K562 (cell line): ENCODE measurements at regions not wholly inside any gene's neighbourhood (a gene's known extent, or its start where the extent isn't known, plus 50 kb on each side); places are given as distances from the start of the nearest gene placed in this dataset.

Experiments used
- ATAC-seq: fragments of 200-7000 bp; cut with Tn5 transposase; 3 replicates; pipeline ENCODE4 v1.9.1; 2020; ENCODE audit warnings: moderate library complexity
- BruUV-seq: library from RNA; stranded (reverse); fragments of 400-500 nt; replicated peaks from 2 replicates; lab custom pipeline; 2021; lab: Mats Ljungman, UMichigan
- CTCF ChIA-PET: fragments of 300-600 bp; formaldehyde crosslinking; extraction: SDS; loops from one replicate; lab custom pipeline; 2021; ENCODE audit warnings: low intra/inter-chr PET ratio; lab: Yijun Ruan, JAX
- POLR2A ChIA-PET: fragments of 300-600, 350-650 bp; sonication (Branson Sonifier 250); formaldehyde crosslinking; extraction: SDS; loops from one replicate; lab custom pipeline; 2021; ENCODE audit warnings: antibody characterized with exemption, inconsistent platforms; lab: Yijun Ruan, JAX
- DNase-seq, 4 experiments: peaks; one replicate each; pipeline versions ENCODE4 v3.0.0 to v3.0.0-alpha.2; 2011 to 2018; ENCODE audit warnings: low spot score in 3 of 4, mixed read lengths in 3 of 4; ENCODE audit errors: extremely low read depth in 1 of 4
- FAIRE-seq: peaks from 2 replicates; lab custom pipeline; 2011; peaks lifted over from hg19 to GRCh38; lab: Jason Lieb, UNC
- H2AFZ ChIP-seq: 2 replicates; pipeline ENCODE4 v1.6.0; 2011; ENCODE audit warnings: low read depth, low read length, control low read depth, inconsistent platforms
- H3K27ac ChIP-seq: fragments of 200-600 bp; 3 replicates; pipeline ENCODE4 v1.8.0; 2011; ENCODE audit warnings: low read depth, mild to moderate bottlenecking, control low read depth, inconsistent platforms, low read length, moderate library complexity, mixed read lengths; ENCODE audit errors: extremely low read depth
- H3K27me3 ChIP-seq, 2 experiments: fragments of 300-600 bp in 1 of 2; 2 replicates in 1 of 2; 3 replicates in 1 of 2; pipeline versions ENCODE4 v1.6.0 to v1.8.0; 2011; ENCODE audit warnings: inconsistent platforms in 2 of 2, low read length in 2 of 2, mild to moderate bottlenecking in 1 of 2, mixed read lengths in 1 of 2, moderate library complexity in 1 of 2; ENCODE audit not compliant: control insufficient read depth in 2 of 2, insufficient read depth in 2 of 2
- H3K36me3 ChIP-seq: fragments of 300-600 bp; 3 replicates; pipeline ENCODE4 v1.8.0; 2011; ENCODE audit warnings: mild to moderate bottlenecking, low read length, inconsistent platforms; ENCODE audit not compliant: control insufficient read depth, insufficient read depth
- H3K4me1 ChIP-seq, 2 experiments: fragments of 200-600 bp in 1 of 2; replicated peaks in 1 of 2; 2 replicates in 1 of 2; 3 replicates in 1 of 2; pipeline versions ENCODE4 v1.5.1 to v1.8.0; 2011; ENCODE audit warnings: inconsistent platforms in 2 of 2, low read length in 2 of 2, mild to moderate bottlenecking in 1 of 2, mixed read lengths in 1 of 2, moderate library complexity in 1 of 2; ENCODE audit not compliant: control insufficient read depth in 2 of 2, insufficient read depth in 2 of 2
- H3K4me2 ChIP-seq: 2 replicates; pipeline ENCODE4 v1.6.1; 2011; ENCODE audit warnings: low read length, control low read depth, inconsistent platforms, mixed read lengths; ENCODE audit not compliant: insufficient read depth
- H3K4me3 ChIP-seq: fragments of 200-600 bp; sonication (generic), shearing (Covaris generic); 2 replicates; pipeline ENCODE4 v1.5.1; 2016; ENCODE audit warnings: control low read depth, inconsistent platforms
- H3K79me2 ChIP-seq: fragments of 200-600 bp; 3 replicates; pipeline ENCODE4 v1.8.0; 2011; ENCODE audit warnings: low read length, inconsistent platforms; ENCODE audit not compliant: control insufficient read depth, insufficient read depth
- H3K9ac ChIP-seq, 2 experiments: 2 replicates each; pipeline versions ENCODE4 v1.6.0 to v1.6.1; 2011; ENCODE audit warnings: low read depth in 2 of 2, low read length in 2 of 2, control low read depth in 1 of 2, inconsistent platforms in 1 of 2, mild to moderate bottlenecking in 1 of 2, mixed read lengths in 1 of 2; ENCODE audit not compliant: insufficient read depth in 1 of 2
- H3K9me1 ChIP-seq: one replicate; pipeline ENCODE4 v1.6.0; 2011; ENCODE audit warnings: inconsistent platforms, mild to moderate bottlenecking, low read length, moderate library complexity; ENCODE audit not compliant: control insufficient read depth, insufficient read depth
- H3K9me3 ChIP-seq: replicated peaks from 2 replicates; pipeline ENCODE4 v1.5.1; 2011; ENCODE audit warnings: low read depth, low read length, inconsistent platforms; ENCODE audit not compliant: control insufficient read depth, insufficient read depth
- H4K20me1 ChIP-seq: replicated peaks from 2 replicates; pipeline ENCODE4 v1.6.1; 2011; ENCODE audit warnings: low read length, inconsistent platforms, mixed read lengths; ENCODE audit not compliant: control insufficient read depth, insufficient read depth
- ADNP ChIP-seq: fragments of 200-800 bp; sonication (Bioruptor generic); IDR thresholded peaks from 2 replicates; pipeline ENCODE4 v1.6.1; 2016; ENCODE audit warnings: missing genetic modification characterization, missing compliant biosample characterization
- CSDE1 ChIP-seq, 2 experiments: fragments of 450-650 bp; IDR thresholded peaks; 2 replicates each; pipeline ENCODE4 v1.6.1; 2016; ENCODE audit warnings: mild to moderate bottlenecking in 1 of 2
- DIDO1 ChIP-seq: fragments of 450-650 bp; IDR thresholded peaks from 2 replicates; pipeline ENCODE4 v1.6.1; 2016; ENCODE audit warnings: low read depth, missing biosample characterization, missing genetic modification characterization
- EP300 ChIP-seq: IDR thresholded peaks from 2 replicates; pipeline ENCODE4 v1.6.1; 2012; ENCODE audit warnings: low read length, improper control_type of control experiment
- HDGF ChIP-seq: fragments of 450-650 bp; IDR thresholded peaks from 2 replicates; pipeline ENCODE4 v1.6.1; 2016
- HNRNPUL1 ChIP-seq: fragments of 200-400 bp; formaldehyde crosslinking; IDR thresholded peaks from 2 replicates; pipeline ENCODE4 v1.6.1; 2017; ENCODE audit warnings: low read length
- ILK ChIP-seq: fragments of 450-650 bp; IDR thresholded peaks from 2 replicates; pipeline ENCODE4 v1.6.1; 2016; ENCODE audit warnings: missing genetic modification characterization, low read depth, mild to moderate bottlenecking, missing compliant biosample characterization, moderate library complexity, borderline replicate concordance
- KLF1 ChIP-seq: fragments of 450-650 bp; IDR thresholded peaks from 2 replicates; pipeline ENCODE4 v1.6.1; 2016; ENCODE audit warnings: missing genetic modification characterization, missing compliant biosample characterization
- MTA1 ChIP-seq: fragments of 450-650 bp; IDR thresholded peaks from 2 replicates; pipeline ENCODE4 v1.6.1; 2017; ENCODE audit warnings: borderline replicate concordance
- MTA3 ChIP-seq: fragments of 450-650 bp; formaldehyde crosslinking; IDR thresholded peaks from 2 replicates; pipeline ENCODE4 v1.6.1; 2017; ENCODE audit warnings: mild to moderate bottlenecking, borderline replicate concordance
- NEUROD1 ChIP-seq: fragments of 150-350 bp; IDR thresholded peaks from 2 replicates; pipeline ENCODE4 v1.6.1; 2014; ENCODE audit warnings: borderline replicate concordance, low read length, low read depth; ENCODE audit not compliant: partially characterized antibody
- POLR2G ChIP-seq: fragments of 200-400 bp; formaldehyde crosslinking; IDR thresholded peaks from 2 replicates; pipeline ENCODE4 v1.6.1; 2017; ENCODE audit warnings: low read depth, mild to moderate bottlenecking, antibody characterized with exemption, low read length, moderate library complexity
- RFX5 ChIP-seq: IDR thresholded peaks from 2 replicates; pipeline ENCODE4 v1.6.1; 2011; ENCODE audit warnings: low read depth, mild to moderate bottlenecking, improper control_type of control experiment, low read length
- SAFB ChIP-seq: fragments of 200-400 bp; formaldehyde crosslinking; IDR thresholded peaks from 2 replicates; pipeline ENCODE4 v1.6.1; 2017; ENCODE audit warnings: low read depth, low read length, borderline replicate concordance
- SMAD3 ChIP-seq: fragments of 450-650 bp; formaldehyde crosslinking; conservative IDR thresholded peaks from 2 replicates; pipeline ENCODE4 v1.4.0; 2020; ENCODE audit warnings: mild to moderate bottlenecking
- THAP12 ChIP-seq: fragments of 250-450 bp; sonication (Bioruptor Pico); IDR thresholded peaks from 2 replicates; pipeline ENCODE4 v1.9.0; 2021; ENCODE audit warnings: mild to moderate bottlenecking, inconsistent platforms
- ZNF282 ChIP-seq: sonication (generic); formaldehyde crosslinking; IDR thresholded peaks from 2 replicates; pipeline ENCODE4 v1.8.1; 2023; ENCODE audit warnings: missing genetic modification reagents
- ZNF507 ChIP-seq: conservative IDR thresholded peaks from 2 replicates; pipeline ENCODE4 v1.6.1; 2017; ENCODE audit warnings: missing genetic modification characterization, missing compliant biosample characterization
- ZNF785 ChIP-seq: fragments of 250-450 bp; sonication (Bioruptor Pico); IDR thresholded peaks from 2 replicates; pipeline ENCODE4 v1.4.0; 2020; ENCODE audit warnings: mild to moderate bottlenecking
- WGBS: fragments of 100-300 bp; shearing (Covaris generic); methylation state at CpG from one replicate; pipeline ENCODE4 v1.1.6; 2016; ENCODE audit warnings: low coverage, mixed read lengths; ENCODE audit not compliant: insufficient coverage; ENCODE audit errors: missing lambda C conversion rate; 5-methylcytosine and 5-hydroxymethylcytosine counted together
- in situ Hi-C: fragments of 300-500 bp; cut with MboI; formaldehyde crosslinking; loops from 4 replicates; pipeline ENCODE4 v1.15.0; 2018; ENCODE audit warnings: inconsistent platforms, mixed read lengths
- intact Hi-C: fragments of 100-400 bp; cut with micrococcal nuclease; formaldehyde crosslinking; loops from 2 replicates; pipeline ENCODE4 v1.14.2; 2022

GRCh38 chr5:5643481-5643880 lies 221.0 kb downstream of the ICE1 start:
- no peak for DNase-seq
- Histone ChIP-seq H3K9me1 (no peaks in the 10 kb centered on the region), H3K9ac (no peak overlapping the region), H2AFZ (no peak overlapping the region), H3K4me1 (no peaks in the 10 kb centered on the region), H3K4me2 (no peak overlapping the region), H3K27me3 (peaks cover 0 to 10% of the 10 kb centered on the region in 2 experiments; a peak in 2 of 5 replicates), H3K4me3 (no peak overlapping the region), H3K9me3 (no peaks in the 10 kb centered on the region), H3K27ac (no peak overlapping the region), H4K20me1 (no peaks in the 10 kb centered on the region; the same call in 1 of the 2 replicates), H3K36me3 (no peaks in the 10 kb centered on the region), H3K79me2 (no peaks in the 10 kb centered on the region)
- ATAC-seq: no peak
- TF ChIP-seq ZNF507: no peak
- TF ChIP-seq THAP12 (CRISPR knock-in tag): no peak
- no peak for TF ChIP-seq CSDE1 (IDR thresholded peaks at IDR 0.05)
- no peak for TF ChIP-seq DIDO1 (tag)
- TF ChIP-seq ADNP: no peak
- no peak for TF ChIP-seq POLR2G
- no peak for TF ChIP-seq ILK (tag)
- TF ChIP-seq ZNF282 (CRISPR knock-in tag): no peak
- no peak for TF ChIP-seq SMAD3 (CRISPR knock-in tag)
- TF ChIP-seq MTA1: no peak
- TF ChIP-seq RFX5: no peak
- TF ChIP-seq HDGF: no peak
- no peak for TF ChIP-seq MTA3
- no peak for TF ChIP-seq EP300
- no peak for TF ChIP-seq KLF1 (tag)
- TF ChIP-seq ZNF785 (CRISPR knock-in tag): no peak
- TF ChIP-seq NEUROD1: no peak
- TF ChIP-seq HNRNPUL1: no peak
- TF ChIP-seq SAFB: no peak
- BruUV-seq: no TSS peak
- in situ Hi-C loops: no loop called here
- FAIRE-seq: no peak
- intact Hi-C loops: no loop called here
- 0% methylated on average over 4 of the region's 4 CpGs for WGBS
- POLR2A ChIA-PET: no interaction called here
- CTCF ChIA-PET: no interaction called here
